Type B pancreatic cell (in vitro differentiated cells): ENCODE measurements at regions not wholly inside any gene's neighbourhood (a gene's known extent, or its start where the extent isn't known, plus 50 kb on each side); places are given as distances from the start of the nearest gene placed in this dataset.

Source experiments
- DNase-seq: peaks from one replicate; pipeline ENCODE4 v3.0.0; 2021; ENCODE audit warnings: mixed read lengths; ENCODE audit not compliant: unreplicated experiment; ENCODE audit errors: extremely low spot score
- H3K27ac Mint-ChIP-seq: 2 replicates; pipeline ENCODE4 v1.8.0; 2021; ENCODE audit warnings: mild to moderate bottlenecking, mixed read lengths
- H3K27me3 Mint-ChIP-seq: 2 replicates; pipeline ENCODE4 v1.8.0; 2021; ENCODE audit warnings: mixed read lengths
- H3K36me3 Mint-ChIP-seq: 2 replicates; pipeline ENCODE4 v1.8.0; 2021; ENCODE audit warnings: mixed read lengths
- H3K4me1 Mint-ChIP-seq: one replicate; pipeline ENCODE4 v1.8.0; 2021; ENCODE audit warnings: mixed read lengths; ENCODE audit not compliant: unreplicated experiment
- H3K4me3 Mint-ChIP-seq: 2 replicates; pipeline ENCODE4 v1.8.0; 2021; ENCODE audit warnings: mild to moderate bottlenecking, mixed read lengths
- H3K9me3 Mint-ChIP-seq: 2 replicates; pipeline ENCODE4 v1.8.0; 2021; ENCODE audit warnings: mixed read lengths
- CTCF ChIP-seq: fragments of 200-600 bp; sonication (generic); conservative IDR thresholded peaks from 2 replicates; pipeline ENCODE4 v1.5.0; 2021; ENCODE audit warnings: antibody characterized with exemption, mild to moderate bottlenecking

GRCh38 chr1:193348769-193349535 lies 162.5 kb upstream of the B3GALT2 start:
- Mint-ChIP-seq H3K36me3 (no peaks in the 10 kb centered on the region), H3K4me3 (no peak overlapping the region), H3K27me3 (no peaks in the 10 kb centered on the region), H3K4me1 (peaks cover 4% of the 10 kb centered on the region), H3K27ac (no peak overlapping the region), H3K9me3 (peaks cover 4% of the 10 kb centered on the region)
- no peak for TF ChIP-seq CTCF
- DNase-seq = no peak

- peaks cover 4% of the 10 kb centered on the region for H3K4me1 Mint-ChIP-seq
- DNase-seq = no peak
- H3K27ac Mint-ChIP-seq = no peak overlapping the region
- H3K36me3 Mint-ChIP-seq = no peaks in the 10 kb centered on the region
- peaks cover 4% of the 10 kb centered on the region for H3K9me3 Mint-ChIP-seq
- no peaks in the 10 kb centered on the region for H3K27me3 Mint-ChIP-seq
- H3K4me3 Mint-ChIP-seq = no peak overlapping the region
- TF ChIP-seq CTCF = no peak
Observed at GRCh38 chr1:193348091-193348768, 161.8 kb upstream of the B3GALT2 start.

GRCh38 chr1:193346085-193346484 lies 159.7 kb upstream of the B3GALT2 start:
- no peak for TF ChIP-seq CTCF
- Mint-ChIP-seq H3K9me3 (no peaks in the 10 kb centered on the region), H3K27me3 (no peaks in the 10 kb centered on the region), H3K27ac (no peak overlapping the region), H3K36me3 (no peaks in the 10 kb centered on the region), H3K4me1 (peaks cover 4% of the 10 kb centered on the region), H3K4me3 (no peak overlapping the region)
- DNase-seq = no peak

- Mint-ChIP-seq H3K27ac (no peak overlapping the region), H3K4me1 (peaks cover 5% of the 10 kb centered on the region), H3K9me3 (peaks cover 5% of the 10 kb centered on the region), H3K27me3 (no peaks in the 10 kb centered on the region), H3K36me3 (no peaks in the 10 kb centered on the region), H3K4me3 (no peak overlapping the region)
- no peak for TF ChIP-seq CTCF
- DNase-seq = no peak
Observed at GRCh38 chr1:193342811-193343210, 156.4 kb upstream of the B3GALT2 start.

- Mint-ChIP-seq H3K36me3 (no peaks in the 10 kb centered on the region), H3K27me3 (no peaks in the 10 kb centered on the region), H3K27ac (no peak overlapping the region), H3K4me1 (peaks cover 5% of the 10 kb centered on the region), H3K4me3 (no peak overlapping the region), H3K9me3 (peaks cover 5% of the 10 kb centered on the region)
- DNase-seq = no peak
- no peak for TF ChIP-seq CTCF
Observed at GRCh38 chr1:193340331-193340730, 153.9 kb upstream of the B3GALT2 start.
